HG03442 (cell line): ENCODE measurements at regions not wholly inside any gene's neighbourhood (a gene's known extent, or its start where the extent isn't known, plus 50 kb on each side); places are given as distances from the start of the nearest gene placed in this dataset.

Source experiments
- ATAC-seq: cut with Tn5 transposase; IDR thresholded peaks from one replicate; pipeline ENCODE4 v1.9.1; 2021; ENCODE audit warnings: mild to moderate bottlenecking, moderate library complexity; ENCODE audit not compliant: unreplicated experiment

DNA sequence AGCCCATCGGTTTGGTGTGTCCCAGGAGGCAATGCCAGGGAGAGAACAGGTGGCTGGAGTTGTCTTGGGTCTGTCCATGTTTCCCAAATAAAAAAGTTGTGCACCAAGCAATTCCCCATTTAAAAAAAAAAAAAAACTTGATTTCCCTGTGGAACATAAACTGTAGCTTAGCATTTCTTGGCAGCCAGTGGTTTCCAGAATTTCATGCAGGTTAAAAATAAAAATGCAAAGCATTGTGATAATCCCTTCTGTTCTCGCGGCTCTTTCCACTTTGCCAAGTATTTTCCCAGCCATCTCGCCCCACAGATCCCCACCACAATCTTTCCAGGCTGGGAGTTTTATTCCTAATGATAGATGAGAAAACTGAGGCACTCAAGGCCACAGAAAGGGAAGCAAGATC, 51.4 kb upstream of the MSX1 start:
- ATAC-seq: no peak

GRCh38 chr4:4805887-4806286, 53.6 kb upstream of the MSX1 start:
- no peak for ATAC-seq

- no peak for ATAC-seq
These were observed 55.6 kb upstream of the MSX1 start for GRCh38 chr4:4803912-4804296.

DNA sequence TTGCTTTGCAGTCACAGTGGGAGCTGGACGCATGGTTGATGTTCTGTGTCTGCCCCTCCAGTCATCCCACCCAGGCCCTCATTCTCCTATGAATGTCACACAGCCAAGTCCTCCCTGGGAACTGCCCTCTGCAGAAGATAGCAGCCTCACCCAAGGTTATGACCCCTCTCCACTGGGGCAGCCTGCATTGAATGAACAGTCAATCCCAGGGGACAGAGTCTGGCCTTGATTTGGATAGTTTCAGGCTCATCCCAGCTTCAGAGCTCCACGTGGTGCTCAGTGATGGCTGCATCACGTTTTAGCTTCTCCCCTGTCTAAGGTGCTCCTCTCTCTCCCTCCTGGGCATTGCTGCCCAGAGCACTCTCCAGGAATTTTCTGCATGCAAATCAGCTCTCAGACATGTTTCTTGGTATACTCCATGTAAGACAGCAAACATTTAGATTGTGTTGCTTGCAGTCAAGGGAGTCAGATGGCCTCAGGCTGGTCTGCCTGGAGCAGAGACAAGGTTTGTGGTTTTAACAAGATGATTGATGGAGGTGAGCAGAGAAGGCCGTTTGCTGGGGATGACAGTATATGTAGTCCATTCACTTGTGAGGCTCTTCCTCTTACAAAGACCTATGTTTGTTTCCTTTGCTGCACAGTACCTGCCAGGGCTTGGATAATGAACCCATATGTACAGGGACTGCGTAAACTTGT, 56.1 kb upstream of the MSX1 start:
- ATAC-seq: no peak

GRCh38 chr4:4800646-4801408, 58.6 kb upstream of the MSX1 start:
- no peak for ATAC-seq

DNA sequence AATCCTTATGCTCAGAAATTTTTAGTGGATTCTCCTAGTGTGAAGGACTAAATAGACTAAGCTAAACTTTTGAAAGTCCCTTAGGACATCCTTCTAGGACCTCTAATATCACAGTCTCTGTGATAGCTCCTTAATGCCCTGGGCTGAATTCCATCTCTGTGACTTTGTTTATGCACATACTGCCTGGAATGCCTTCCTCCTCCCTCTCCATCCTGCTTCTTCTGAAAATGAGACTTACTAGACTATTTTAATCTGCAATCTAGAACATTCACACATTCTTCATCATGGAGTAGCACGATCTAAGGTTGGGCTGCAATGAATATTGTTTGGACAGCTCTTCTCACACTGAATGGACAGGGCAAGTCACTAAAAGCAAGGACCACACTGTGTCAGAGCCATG, 65.0 kb upstream of the MSX1 start:
- ATAC-seq: no peak

DNA sequence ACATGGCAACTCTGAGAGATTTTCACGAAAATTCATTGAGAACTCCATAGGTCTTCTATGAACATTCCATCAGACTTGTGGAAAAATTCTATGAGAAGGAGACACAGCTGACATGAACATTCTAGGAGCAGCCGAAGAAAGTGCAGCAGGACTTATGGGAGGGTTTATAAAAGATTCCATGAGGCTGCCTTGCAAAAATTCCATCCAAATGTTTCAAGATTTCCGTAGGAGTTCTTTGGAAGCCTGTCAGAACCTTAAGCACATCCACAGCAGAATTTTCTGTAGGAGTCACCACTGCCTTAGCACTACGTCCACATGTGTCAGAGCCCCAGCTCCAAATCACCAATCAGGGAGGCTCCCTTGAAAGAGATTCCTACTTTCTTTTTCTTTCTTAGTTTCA, 67.0 kb upstream of the MSX1 start:
- ATAC-seq: no peak

GRCh38 chr4:4791299-4792111, 68.0 kb upstream of the MSX1 start:
- no peak for ATAC-seq

DNA sequence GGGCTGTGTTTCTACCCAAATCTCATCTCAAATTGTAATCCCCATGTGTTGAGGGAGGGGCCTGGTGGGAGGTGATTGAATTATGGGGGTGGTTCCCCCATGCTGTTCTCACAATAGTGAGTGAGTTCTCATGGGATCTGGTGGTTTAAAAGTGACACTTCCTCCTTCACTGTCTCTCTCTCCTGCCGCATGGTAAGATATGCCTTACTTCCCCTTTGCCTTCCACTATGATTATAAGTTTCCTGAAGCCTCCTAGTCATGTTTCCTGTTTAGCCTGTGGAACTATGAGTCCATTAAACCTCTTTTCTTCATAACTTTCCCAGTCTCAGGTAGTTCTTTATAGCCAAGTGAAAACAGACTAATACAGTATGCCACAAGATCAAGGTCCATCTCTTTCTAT, 70.0 kb upstream of the MSX1 start:
- no peak for ATAC-seq

DNA sequence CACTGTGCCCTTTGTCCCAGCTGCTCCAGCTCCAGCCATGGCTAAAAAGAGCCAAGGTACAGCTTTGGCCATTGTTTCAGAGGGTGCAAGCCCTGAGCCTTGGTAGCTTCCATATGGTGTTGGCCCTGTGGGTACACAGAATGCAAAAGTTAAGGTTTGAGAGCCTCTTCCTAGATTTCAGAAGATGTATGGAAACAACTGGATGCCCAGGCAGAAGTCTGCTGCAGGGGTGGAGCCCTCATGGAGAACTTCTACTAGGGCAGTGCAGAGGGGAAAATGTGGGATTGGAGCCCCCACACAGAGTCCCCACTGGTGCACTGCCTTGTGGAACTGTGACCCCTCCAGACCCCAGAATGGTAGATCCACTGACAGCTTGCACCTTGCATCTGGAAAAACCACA, 70.9 kb upstream of the MSX1 start:
- ATAC-seq: no peak

GRCh38 chr4:4787421-4787820, 72.0 kb upstream of the MSX1 start:
- ATAC-seq: no peak

DNA sequence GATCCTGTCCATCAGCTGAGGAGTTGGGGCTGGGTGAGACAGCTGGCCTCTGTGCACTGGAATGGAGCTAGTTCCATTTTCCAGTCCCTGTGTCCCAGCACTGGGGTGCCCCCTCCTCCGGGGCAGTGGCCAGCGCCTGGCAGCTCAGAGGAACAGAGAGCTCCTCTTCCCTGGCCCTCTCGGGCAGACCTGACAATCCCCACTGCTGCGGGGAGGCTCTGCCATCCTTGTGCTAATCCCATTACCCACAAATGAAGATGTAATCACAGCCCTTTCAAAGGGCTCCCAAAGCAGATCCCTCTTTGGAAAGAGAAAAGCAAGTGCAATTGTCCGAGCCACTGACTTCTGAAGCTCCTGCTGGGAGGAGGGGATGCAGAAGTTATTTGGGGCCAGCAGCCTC, 75.1 kb upstream of the MSX1 start:
- no peak for ATAC-seq

- no peak for ATAC-seq
These were observed 75.6 kb upstream of the MSX1 start for GRCh38 chr4:4783847-4784246.

- ATAC-seq: no peak
These were observed 76.5 kb upstream of the MSX1 start for GRCh38 chr4:4782969-4783368.

DNA sequence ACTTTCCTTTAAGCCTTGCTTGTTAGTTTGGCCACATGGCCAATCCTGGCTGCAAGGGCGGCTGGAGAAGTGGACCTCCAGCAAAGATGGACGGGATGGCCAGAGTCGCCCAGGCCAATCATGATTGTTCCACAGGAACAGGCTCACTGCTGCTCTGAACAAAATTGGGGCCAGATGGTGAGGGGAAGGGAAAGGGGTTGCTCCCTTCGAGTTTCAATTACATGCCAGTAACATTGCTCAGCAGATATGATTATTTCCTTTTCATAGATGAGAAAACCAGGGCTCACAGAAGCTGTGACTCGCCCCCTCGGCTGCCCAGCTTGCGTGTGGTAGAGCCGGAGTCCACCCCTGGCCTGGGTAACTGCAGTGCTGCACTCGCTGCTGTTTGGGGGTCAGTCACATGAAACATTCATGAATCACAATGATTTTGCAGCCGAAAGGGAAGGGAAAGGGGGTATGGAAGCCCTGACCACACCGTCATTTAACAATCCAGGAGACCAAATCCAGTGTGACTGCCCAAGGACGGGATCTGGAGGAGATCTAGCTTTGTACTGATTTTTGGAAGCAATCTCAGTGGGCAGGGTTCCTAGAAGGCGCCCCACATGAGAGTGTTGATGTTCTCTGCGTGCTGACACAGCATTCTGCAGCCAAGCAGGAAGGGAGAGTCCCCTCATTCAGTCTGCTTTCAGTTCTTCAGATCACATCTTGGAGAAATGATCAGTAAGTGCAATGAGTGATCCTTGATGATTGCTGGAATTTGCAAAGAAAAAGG, 77.3 kb upstream of the MSX1 start:
- no peak for ATAC-seq

- no peak for ATAC-seq
These were observed 78.7 kb upstream of the MSX1 start for GRCh38 chr4:4780729-4781244.

DNA sequence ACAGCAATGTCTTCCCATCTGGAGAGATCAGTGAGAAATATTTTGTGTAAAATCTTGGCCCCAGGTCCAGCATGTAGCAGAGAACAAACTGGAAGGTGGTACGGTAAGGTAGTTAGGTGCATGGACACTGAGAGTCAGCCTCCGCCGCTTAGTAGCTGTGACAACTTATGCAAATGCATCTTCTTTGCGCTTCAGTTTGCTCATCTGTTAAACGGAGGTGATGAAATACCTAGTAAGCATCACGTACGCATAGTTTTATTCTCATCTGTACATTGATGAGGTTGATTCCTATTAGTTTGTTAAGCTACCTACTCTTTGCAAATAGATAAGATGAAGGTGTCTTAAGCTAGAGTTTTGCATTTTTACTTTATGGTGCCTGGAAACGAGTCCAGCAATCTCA, 80.0 kb upstream of the MSX1 start:
- ATAC-seq: no peak

DNA sequence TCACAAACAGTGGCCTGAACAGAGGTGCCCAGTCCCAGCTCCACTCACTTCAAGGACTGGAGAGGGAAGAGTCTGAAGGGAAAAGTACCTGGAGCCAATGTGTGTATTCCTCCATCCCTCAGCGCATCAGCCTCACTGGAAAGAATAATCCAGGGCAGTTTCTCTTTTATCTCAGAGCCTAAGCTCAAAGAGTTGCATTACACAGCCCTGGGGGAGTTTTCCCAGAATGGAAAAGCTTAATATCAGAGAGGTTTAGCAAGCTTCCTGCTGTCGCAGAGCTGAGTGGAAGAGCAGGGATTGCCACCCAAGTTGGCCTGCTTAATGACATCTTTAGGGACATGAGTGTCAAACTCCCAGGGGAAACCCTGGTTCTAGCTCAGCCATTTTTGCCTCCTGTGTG, 80.4 kb upstream of the MSX1 start:
- ATAC-seq: no peak

- no peak for ATAC-seq
These were observed 80.9 kb upstream of the MSX1 start for GRCh38 chr4:4778554-4778953.

- ATAC-seq: no peak
These were observed 82.5 kb upstream of the MSX1 start for GRCh38 chr4:4776934-4777333.

DNA sequence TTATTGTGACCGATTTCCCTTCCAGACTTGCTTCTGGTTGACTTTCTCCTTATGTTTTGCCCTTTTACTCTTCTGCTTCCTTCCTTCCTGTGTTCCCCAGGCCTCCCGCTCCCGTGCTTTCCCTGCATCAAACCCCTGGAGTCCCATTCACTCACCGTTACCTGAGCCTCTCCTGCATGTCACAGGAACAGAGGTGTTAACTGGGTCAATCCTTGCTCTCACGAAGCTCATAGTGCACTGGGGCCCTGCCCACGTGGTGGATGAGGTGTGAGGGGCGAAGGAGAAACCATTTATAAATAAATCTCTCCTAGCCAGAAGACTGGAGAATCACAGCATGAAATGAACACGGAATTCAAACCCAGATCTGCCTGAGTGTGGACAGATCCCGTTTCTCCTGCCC, 83.1 kb upstream of the MSX1 start:
- ATAC-seq: no peak
